Activated CD4-positive, CD25-positive, alpha-beta regulatory T cell (primary cell): ENCODE measurements at regions not wholly inside any gene's neighbourhood (a gene's known extent, or its start where the extent isn't known, plus 50 kb on each side); places are given as distances from the start of the nearest gene placed in this dataset.

Experiments
- DNase-seq, 4 experiments: peaks; one replicate each; lab custom pipeline; 2025; lab: John Stamatoyannopoulos, UW

GRCh38 chr1:5497503-5497902 is 494.7 kb downstream of the NPHP4 start:
- no peak for DNase-seq

- DNase-seq = no peak
Observed at GRCh38 chr1:5495596-5496410, 496.4 kb downstream of the NPHP4 start.

- no peak for DNase-seq
Observed at GRCh38 chr1:5494518-5494917, 497.7 kb downstream of the NPHP4 start.

DNA sequence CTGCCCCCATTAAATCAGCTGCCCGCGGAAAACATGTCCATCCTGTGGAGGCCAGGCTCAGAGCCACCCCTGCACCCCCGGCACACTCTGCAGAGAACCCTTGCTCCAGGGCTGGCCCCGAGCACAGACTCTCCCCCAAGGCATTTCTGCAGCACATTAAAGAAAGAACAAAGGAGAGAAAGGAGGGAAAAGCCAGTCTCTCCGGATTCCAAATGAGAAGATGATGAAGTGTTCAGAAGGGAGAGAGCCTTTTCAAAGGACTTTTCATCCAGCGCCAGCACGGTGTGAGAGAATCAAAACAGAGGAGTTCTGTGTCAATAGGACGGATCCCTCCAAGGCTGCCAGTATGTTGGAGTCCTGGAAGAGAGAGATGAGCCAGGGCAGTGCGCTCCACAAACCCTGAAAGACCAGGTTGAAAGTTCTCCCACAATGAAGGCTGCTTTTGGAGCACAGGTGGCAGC is 498.3 kb downstream of the NPHP4 start:
- no peak for DNase-seq

GRCh38 chr1:5493275-5493674 is 498.9 kb downstream of the NPHP4 start:
- no peak for DNase-seq

DNA sequence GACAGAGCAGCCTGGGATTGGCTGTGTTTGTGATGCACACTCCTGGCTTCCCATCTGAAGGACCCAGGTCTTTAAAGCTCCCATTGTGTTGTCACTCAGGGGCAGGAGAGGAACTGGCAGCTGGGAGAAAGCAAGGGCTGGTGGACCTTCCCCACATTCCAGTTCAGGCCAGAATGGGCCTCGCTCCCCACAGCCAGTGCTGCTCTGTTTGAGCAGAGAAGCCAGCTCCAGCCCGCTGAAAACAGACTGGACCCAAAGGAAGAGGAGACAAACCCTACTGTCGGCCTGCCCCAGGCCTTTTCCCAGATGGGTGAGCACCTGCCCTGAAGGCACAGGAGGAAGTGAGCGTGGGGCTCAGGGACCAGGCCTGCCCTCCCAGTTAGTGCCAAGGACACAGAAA is 499.4 kb downstream of the NPHP4 start:
- DNase-seq = no peak

DNA sequence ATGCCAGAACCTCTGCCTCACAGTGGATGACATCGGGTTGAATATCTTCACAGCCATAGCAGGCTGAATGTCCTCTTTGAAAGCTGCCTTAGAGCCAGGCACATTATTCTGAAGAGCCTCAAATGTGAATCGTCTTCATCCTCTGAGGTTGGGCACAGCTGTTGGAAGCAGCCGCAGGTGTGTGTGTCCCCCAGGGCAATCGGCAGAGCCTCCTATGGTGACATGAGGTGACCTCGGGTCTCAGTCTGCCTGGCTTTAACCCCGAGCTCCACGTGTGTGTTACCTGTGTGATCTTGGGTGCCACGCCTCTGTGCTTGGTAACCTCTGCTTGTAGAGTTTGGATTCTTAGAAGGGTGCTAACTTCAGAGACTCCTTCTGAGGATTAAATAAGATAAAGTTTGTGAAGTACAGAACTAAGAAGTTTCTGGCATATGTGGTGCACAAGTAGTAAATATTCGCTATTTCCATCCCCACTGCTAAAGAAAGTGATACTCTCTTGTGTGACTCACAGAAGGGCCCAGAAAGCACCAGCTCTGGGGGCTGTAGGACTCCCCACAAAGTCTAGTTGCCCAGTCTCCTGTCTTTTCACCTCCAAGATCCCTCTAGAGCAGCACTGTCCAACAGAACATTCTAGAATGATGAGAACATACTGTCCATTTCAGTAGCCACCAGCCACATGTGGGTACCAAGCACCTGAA is 500.9 kb downstream of the NPHP4 start:
- no peak for DNase-seq

- DNase-seq = no peak
Observed at GRCh38 chr1:5490635-5491034, 501.6 kb downstream of the NPHP4 start.

- no peak for DNase-seq
Observed at GRCh38 chr1:5488448-5488847, 503.8 kb downstream of the NPHP4 start.

GRCh38 chr1:5485968-5486696 is 506.1 kb downstream of the NPHP4 start:
- no peak for DNase-seq

- DNase-seq = no peak
Observed at GRCh38 chr1:5485436-5485835, 506.8 kb downstream of the NPHP4 start.

- no peak for DNase-seq
Observed at GRCh38 chr1:5484451-5485165, 507.6 kb downstream of the NPHP4 start.

DNA sequence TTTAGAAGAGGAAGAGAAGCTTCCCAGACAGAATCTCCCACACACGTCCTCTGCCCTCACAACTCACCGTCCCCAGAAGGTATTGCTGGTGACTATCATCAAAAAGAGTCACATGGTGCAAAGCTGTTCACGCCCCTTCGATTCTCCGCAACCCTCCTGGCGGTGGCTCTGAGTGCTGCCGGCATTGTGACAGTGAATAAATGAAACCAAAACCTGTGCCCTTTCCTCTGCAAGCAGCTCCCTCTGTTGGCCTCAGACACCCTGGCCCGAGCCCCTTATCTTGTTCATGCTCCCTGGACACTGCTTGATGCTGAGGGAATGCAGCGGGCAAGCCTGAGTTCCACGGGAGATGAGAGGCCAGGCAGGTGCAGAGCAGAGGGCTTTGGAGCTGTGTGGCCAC is 510.3 kb downstream of the NPHP4 start:
- DNase-seq = peak in 1 of 4 experiments; percentile 7

DNA sequence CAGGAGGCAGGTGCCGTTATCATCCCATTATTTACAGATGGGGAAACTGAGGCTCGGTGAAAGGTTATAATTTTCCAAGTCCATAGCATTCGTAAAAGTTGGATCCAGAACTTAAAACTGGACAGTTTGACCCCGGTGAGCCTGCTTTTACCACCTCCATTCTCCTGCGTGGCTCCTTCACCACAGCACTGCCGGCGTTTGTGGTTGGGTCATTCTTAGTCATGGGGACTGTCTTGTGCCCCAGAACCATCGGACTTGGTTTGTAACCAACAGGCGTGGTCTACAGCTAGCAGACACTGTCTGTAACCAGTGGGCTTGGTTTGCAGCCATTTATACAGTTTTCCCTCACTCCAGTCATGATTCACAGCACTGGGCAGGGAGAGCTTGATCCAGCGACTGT is 511.3 kb downstream of the NPHP4 start:
- no peak for DNase-seq

DNA sequence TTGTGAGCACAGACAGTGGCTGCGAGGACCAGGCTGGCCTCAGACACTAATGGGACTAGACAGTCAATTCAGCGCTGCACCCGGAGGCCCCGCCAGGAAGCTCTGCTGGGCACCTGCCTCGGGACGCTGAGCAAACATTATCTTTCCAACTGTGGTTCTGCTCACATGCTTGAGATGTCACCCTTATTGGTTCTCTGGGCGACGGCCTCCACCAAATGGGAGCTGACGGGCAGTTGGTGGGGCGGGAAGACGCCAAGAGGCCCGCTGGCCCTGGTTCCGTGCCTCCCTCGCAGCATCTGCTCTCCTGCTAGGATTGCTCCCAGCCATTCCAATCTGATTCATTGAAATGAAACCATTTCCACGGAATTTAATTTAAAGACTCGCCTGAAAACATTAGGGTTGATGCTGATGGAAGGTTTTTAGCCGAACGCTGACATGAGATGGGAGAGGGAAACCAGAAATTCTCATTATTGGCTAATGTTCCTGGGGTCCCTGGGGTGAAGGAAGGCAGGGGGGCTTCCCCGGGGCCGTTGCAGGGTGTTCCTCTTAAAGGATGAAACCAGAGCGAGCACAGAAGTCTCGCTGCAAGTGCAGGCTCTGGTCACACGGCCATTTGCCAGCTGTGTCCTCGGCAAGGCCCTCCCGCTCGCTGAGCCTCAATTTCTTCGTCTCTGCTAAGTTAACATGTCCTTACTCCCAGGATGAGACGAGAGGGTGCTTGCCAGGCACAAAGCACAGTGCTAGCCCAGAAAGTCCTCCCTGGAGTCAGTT is 512.2 kb downstream of the NPHP4 start:
- no peak for DNase-seq

- no peak for DNase-seq
Observed at GRCh38 chr1:5478961-5479360, 513.3 kb downstream of the NPHP4 start.

DNA sequence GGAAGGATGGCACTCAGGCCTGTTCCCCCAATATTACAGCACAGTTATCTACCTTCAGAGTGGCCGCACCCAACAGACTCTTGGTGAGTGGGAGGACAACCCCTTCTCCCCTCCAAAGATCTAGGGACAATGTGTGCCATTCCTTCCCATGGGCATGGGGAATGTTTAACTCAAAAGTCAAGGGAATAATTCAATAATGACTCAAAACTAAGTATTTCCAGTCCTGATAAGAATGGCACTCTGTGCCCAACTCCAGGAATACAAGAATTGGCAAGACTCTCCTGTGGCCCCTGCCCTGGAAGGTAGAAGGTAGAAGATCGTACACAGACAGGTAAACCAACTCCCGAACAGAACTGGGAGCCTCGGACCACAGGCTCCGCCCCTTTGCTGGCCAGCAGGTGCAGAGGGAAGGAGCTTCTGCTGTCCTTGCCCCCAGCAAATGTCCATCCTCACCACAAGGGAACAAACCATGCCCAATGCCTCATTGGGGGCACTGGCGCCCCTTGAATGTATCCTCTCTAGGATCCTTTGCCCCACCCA is 514.0 kb downstream of the NPHP4 start:
- no peak for DNase-seq

DNA sequence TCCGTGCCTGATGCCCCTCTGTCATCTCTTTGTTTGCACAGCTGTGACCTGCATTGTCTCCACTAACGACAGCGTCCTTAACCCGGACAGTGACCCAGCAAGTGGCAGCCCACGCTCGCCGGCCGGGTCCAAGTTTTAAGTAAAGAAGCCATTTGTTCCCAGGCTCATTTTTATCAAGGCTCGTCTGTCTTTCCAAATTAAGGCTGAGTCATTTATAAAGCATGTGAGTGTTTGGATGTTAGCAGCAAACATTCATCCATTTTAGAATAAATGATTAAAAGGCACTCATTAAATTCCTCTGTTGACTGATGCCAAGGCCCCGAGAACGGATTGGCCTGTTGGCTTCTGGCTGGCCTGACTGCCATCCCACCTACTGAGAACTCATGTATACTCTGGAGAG is 514.5 kb downstream of the NPHP4 start:
- DNase-seq = no peak

DNA sequence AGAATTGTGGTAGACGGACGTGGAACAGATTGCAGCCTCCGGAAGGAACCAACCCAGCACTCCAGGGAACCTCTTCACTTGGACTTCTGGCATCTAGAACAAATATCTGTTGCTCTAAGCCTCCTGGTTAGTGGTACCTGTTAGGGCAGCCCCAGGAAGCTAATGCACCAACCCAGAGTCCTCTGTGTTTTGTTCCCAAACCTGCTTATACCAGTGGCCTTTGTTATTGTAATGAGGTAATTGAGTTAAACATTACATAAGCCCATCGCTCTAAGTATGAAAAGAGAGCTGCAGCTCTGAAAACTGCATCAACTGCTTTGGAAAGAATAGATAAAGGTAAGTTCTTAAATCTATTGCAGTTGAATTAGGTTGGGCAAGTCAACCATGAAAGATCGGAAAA is 516.7 kb downstream of the NPHP4 start:
- DNase-seq = no peak

DNA sequence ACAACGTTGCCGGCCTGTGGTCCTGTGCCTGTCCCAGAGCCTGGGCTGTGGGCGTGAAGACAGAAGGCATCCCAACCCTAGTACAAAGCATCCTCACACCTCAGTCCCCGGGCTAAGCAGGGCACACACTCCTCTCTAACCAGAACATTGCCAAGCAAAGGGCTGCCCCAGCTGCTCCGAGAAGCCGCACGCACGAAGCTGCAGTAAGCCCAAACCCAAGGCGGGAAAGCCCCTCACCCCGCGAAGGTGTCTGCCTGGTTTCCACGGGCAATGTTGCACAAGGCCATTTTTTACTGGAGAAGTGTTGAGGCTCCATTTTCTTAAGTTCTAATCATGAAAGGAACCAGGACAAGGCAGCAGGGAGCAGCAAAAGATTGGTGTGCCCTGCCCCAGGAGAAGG is 519.0 kb downstream of the NPHP4 start:
- DNase-seq = no peak

- no peak for DNase-seq
Observed at GRCh38 chr1:5466487-5466886, 525.7 kb downstream of the NPHP4 start.
